ENCODE measurements at regions not wholly inside any gene's neighbourhood (a gene's known extent, or its start where the extent isn't known, plus 50 kb on each side); places are given as distances from the start of the nearest gene placed in this dataset.
A peak's percentile ranks its signal among the peaks of the same experiment; 100 is the strongest.

GRCh38 chr22:27238935-27239510, 562.5 kb downstream of the MN1 start:
- POLR2A ChIA-PET (ENCODE audit: low non-redundant PET), result no interaction called here
- TF ChIP-seq, protein P1, sequence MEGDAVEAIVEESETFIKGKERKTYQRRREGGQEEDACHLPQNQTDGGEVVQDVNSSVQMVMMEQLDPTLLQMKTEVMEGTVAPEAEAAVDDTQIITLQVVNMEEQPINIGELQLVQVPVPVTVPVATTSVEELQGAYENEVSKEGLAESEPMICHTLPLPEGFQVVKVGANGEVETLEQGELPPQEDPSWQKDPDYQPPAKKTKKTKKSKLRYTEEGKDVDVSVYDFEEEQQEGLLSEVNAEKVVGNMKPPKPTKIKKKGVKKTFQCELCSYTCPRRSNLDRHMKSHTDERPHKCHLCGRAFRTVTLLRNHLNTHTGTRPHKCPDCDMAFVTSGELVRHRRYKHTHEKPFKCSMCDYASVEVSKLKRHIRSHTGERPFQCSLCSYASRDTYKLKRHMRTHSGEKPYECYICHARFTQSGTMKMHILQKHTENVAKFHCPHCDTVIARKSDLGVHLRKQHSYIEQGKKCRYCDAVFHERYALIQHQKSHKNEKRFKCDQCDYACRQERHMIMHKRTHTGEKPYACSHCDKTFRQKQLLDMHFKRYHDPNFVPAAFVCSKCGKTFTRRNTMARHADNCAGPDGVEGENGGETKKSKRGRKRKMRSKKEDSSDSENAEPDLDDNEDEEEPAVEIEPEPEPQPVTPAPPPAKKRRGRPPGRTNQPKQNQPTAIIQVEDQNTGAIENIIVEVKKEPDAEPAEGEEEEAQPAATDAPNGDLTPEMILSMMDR (conservative IDR thresholded peaks at IDR 0.05; ENCODE audit: low read depth), result no peak
- peak; percentile 74 for DNase-seq (ENCODE audit: low spot score)
- CTCF ChIA-PET, result no interaction called here
- peak overlapping the region; percentile 70 for H3K27ac ChIP-seq

DNA sequence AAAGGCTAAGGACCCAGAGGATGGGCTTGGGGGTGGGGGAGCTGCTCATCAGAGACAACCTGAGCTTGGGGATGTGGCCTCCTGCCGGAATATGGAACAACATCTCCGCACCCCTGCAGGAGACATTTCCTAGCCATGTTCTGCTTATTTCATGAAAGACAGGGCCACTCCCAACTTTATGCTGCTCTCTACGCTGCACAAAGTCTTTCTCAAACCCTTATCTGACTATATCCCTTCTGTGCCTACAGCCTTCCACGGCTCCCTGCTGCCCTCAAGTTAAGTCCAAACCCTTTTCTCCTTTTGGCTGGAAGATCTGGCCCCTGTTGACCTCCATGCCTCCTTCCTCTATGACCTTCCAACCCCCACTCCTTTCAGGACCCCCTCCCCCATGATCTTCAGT, 562.0 kb downstream of the MN1 start:
- ChIA-PET CTCF (no interaction called here), POLR2A (ENCODE audit: low non-redundant PET) (no interaction called here)
- no peak for DNase-seq (ENCODE audit: low spot score)
- TF ChIP-seq, protein P1 (conservative IDR thresholded peaks at IDR 0.05; ENCODE audit: low read depth), result no peak
- peak overlapping the region; percentile 70 for H3K27ac ChIP-seq

- H3K27ac ChIP-seq, result no peak overlapping the region; the same call in 1 of the 2 replicates
- POLR2A ChIA-PET (ENCODE audit: low non-redundant PET), result no interaction called here
Observed at GRCh38 chr22:27240298-27241075, 561.1 kb downstream of the MN1 start.

GRCh38 chr22:27241430-27242321, 559.9 kb downstream of the MN1 start:
- peak overlapping the region; percentile 23; the same call in 1 of the 2 replicates for H3K27ac ChIP-seq
- DNase-seq (ENCODE audit: low spot score), result no peak
- TF ChIP-seq, protein P1 (conservative IDR thresholded peaks at IDR 0.05; ENCODE audit: low read depth), result no peak
- ChIA-PET CTCF (no interaction called here), POLR2A (ENCODE audit: low non-redundant PET) (no interaction called here)

More at GRCh38 chr22:27240298-27241075, 561.1 kb downstream of the MN1 start:
- CTCF ChIA-PET, result no interaction called here
- TF ChIP-seq, protein P1 (conservative IDR thresholded peaks at IDR 0.05; ENCODE audit: low read depth), result no peak
- no peak for DNase-seq (ENCODE audit: low spot score)

- TF ChIP-seq, protein P1 (conservative IDR thresholded peaks at IDR 0.05; ENCODE audit: low read depth), result no peak
- CTCF ChIA-PET, result no interaction called here
- POLR2A ChIA-PET (ENCODE audit: low non-redundant PET), result no interaction called here
Observed at GRCh38 chr22:27242474-27242873, 559.1 kb downstream of the MN1 start.

GRCh38 chr22:27242917-27243589, 558.5 kb downstream of the MN1 start:
- ChIA-PET POLR2A (ENCODE audit: low non-redundant PET) (no interaction called here), CTCF (no interaction called here)
- TF ChIP-seq, protein P1 (conservative IDR thresholded peaks at IDR 0.05; ENCODE audit: low read depth), result no peak
- no peak overlapping the region for H3K27ac ChIP-seq
- DNase-seq (ENCODE audit: low spot score), result no peak

More at GRCh38 chr22:27242474-27242873, 559.1 kb downstream of the MN1 start:
- H3K27ac ChIP-seq, result no peak overlapping the region
- no peak for DNase-seq (ENCODE audit: low spot score)
